H9 (cell line): ENCODE measurements at regions not wholly inside any gene's neighbourhood (a gene's known extent, or its start where the extent isn't known, plus 50 kb on each side); places are given as distances from the start of the nearest gene placed in this dataset.

Source experiments
- DNase-seq: peaks from one replicate; pipeline ENCODE4 v3.0.0-alpha.2; 2017
- H2AFZ ChIP-seq: one replicate; pipeline ENCODE4 v1.6.1; 2013; ENCODE audit warnings: mild to moderate bottlenecking, low read length, control low read depth, moderate library complexity
- H2AK5ac ChIP-seq: 2 replicates; pipeline ENCODE4 v1.6.1; 2013; ENCODE audit warnings: low read length, control low read depth, mixed read lengths; ENCODE audit not compliant: insufficient read length
- H2BK120ac ChIP-seq: one replicate; pipeline ENCODE4 v1.6.1; 2013; ENCODE audit warnings: low read depth, mild to moderate bottlenecking, low read length, control low read depth, inconsistent platforms; ENCODE audit not compliant: poor library complexity, severe bottlenecking
- H2BK12ac ChIP-seq: 2 replicates; pipeline ENCODE4 v1.6.1; 2013; ENCODE audit warnings: low read length, control low read depth, mixed read lengths, low read depth; ENCODE audit not compliant: insufficient read length
- H2BK15ac ChIP-seq: 2 replicates; pipeline ENCODE4 v1.6.1; 2013; ENCODE audit warnings: low read depth, low read length, control low read depth
- H2BK20ac ChIP-seq: one replicate; pipeline ENCODE4 v1.6.1; 2013; ENCODE audit warnings: low read depth, mild to moderate bottlenecking, low read length, control low read depth, inconsistent platforms; ENCODE audit not compliant: poor library complexity, severe bottlenecking
- H2BK5ac ChIP-seq: 2 replicates; pipeline ENCODE4 v1.6.1; 2013; ENCODE audit warnings: low read length, control low read depth, mixed read lengths; ENCODE audit not compliant: insufficient read length
- H3K14ac ChIP-seq: 2 replicates; pipeline ENCODE4 v1.6.1; 2013; ENCODE audit warnings: low read length, control low read depth; ENCODE audit not compliant: insufficient read depth
- H3K18ac ChIP-seq: 2 replicates; pipeline ENCODE4 v1.6.1; 2013; ENCODE audit warnings: low read depth, mild to moderate bottlenecking, mixed read lengths, low read length, control low read depth; ENCODE audit not compliant: insufficient read length
- H3K23ac ChIP-seq: 2 replicates; pipeline ENCODE4 v1.6.1; 2013; ENCODE audit warnings: low read length, control low read depth, mixed read lengths, low read depth; ENCODE audit not compliant: insufficient read length
- H3K23me2 ChIP-seq: 2 replicates; pipeline ENCODE4 v1.6.1; 2013; ENCODE audit warnings: low read depth, mild to moderate bottlenecking, mixed read lengths, low read length, control low read depth; ENCODE audit not compliant: insufficient read length, poor library complexity, severe bottlenecking
- H3K27ac ChIP-seq: 2 replicates; pipeline ENCODE4 v1.5.1; 2013; ENCODE audit warnings: low read length, control low read depth, mixed read lengths, low read depth; ENCODE audit not compliant: insufficient read length
- H3K27me3 ChIP-seq: 2 replicates; pipeline ENCODE4 v1.6.1; 2013; ENCODE audit warnings: low read length, control low read depth, inconsistent platforms; ENCODE audit not compliant: insufficient read depth
- H3K4ac ChIP-seq: 2 replicates; pipeline ENCODE4 v1.6.1; 2013; ENCODE audit warnings: low read depth, mild to moderate bottlenecking, control low read depth, inconsistent platforms, low read length, moderate library complexity
- H3K4me1 ChIP-seq: 2 replicates; pipeline ENCODE4 v1.6.1; 2013; ENCODE audit warnings: low read length, control low read depth, inconsistent platforms; ENCODE audit not compliant: insufficient read depth
- H3K4me2 ChIP-seq: 2 replicates; pipeline ENCODE4 v1.6.1; 2013; ENCODE audit warnings: low read length, control low read depth, mixed read lengths; ENCODE audit not compliant: insufficient read length, insufficient read depth
- H3K56ac ChIP-seq: 2 replicates; pipeline ENCODE4 v1.6.1; 2013; ENCODE audit warnings: low read depth, mild to moderate bottlenecking, mixed read lengths, low read length, control low read depth; ENCODE audit not compliant: insufficient read length
- H3K79me1 ChIP-seq: 2 replicates; pipeline ENCODE4 v1.6.1; 2013; ENCODE audit warnings: low read depth, mild to moderate bottlenecking, moderate library complexity, low read length, control low read depth, inconsistent platforms; ENCODE audit not compliant: insufficient read depth, poor library complexity, severe bottlenecking
- H3K79me2 ChIP-seq: 2 replicates; pipeline ENCODE4 v1.6.1; 2013; ENCODE audit warnings: low read length, control low read depth, inconsistent platforms; ENCODE audit not compliant: insufficient read depth
- H3K9ac ChIP-seq: 2 replicates; pipeline ENCODE4 v1.6.1; 2013; ENCODE audit warnings: low read length, control low read depth, mixed read lengths; ENCODE audit not compliant: insufficient read length; ENCODE audit errors: extremely low read depth
- H3K9me3 ChIP-seq: one replicate; pipeline ENCODE4 v1.6.1; 2013; ENCODE audit warnings: low read depth, low read length, inconsistent platforms; ENCODE audit not compliant: control insufficient read depth
- H3T11ph ChIP-seq: one replicate; pipeline ENCODE4 v1.6.1; 2013; ENCODE audit warnings: mild to moderate bottlenecking, low read length, control low read depth, inconsistent platforms
- H4K20me1 ChIP-seq: one replicate; pipeline ENCODE4 v1.6.1; 2013; ENCODE audit not compliant: control insufficient read depth, insufficient read length, insufficient read depth
- H4K5ac ChIP-seq: 2 replicates; pipeline ENCODE4 v1.6.1; 2013; ENCODE audit warnings: low read depth, mild to moderate bottlenecking, mixed read lengths, low read length, control low read depth; ENCODE audit not compliant: insufficient read length
- H4K8ac ChIP-seq: replicated peaks from 2 replicates; pipeline ENCODE4 v1.6.1; 2013; ENCODE audit warnings: low read length, control low read depth, mixed read lengths, low read depth; ENCODE audit not compliant: insufficient read length
- H4K91ac ChIP-seq: 2 replicates; pipeline ENCODE4 v1.6.1; 2013; ENCODE audit warnings: low read depth, mild to moderate bottlenecking, moderate library complexity, mixed read lengths, low read length, control low read depth; ENCODE audit not compliant: insufficient read length
- H3K27ac Mint-ChIP-seq, 3 experiments: 2 replicates in 2 of 3; 3 replicates in 1 of 3; pipeline ENCODE4 v1.8.0; 2020 to 2021; ENCODE audit warnings: mixed read lengths in 3 of 3, mild to moderate bottlenecking in 1 of 3, moderate library complexity in 1 of 3
- H3K27me3 Mint-ChIP-seq: 2 replicates; pipeline ENCODE4 v1.8.0; 2021; ENCODE audit warnings: low read depth, mild to moderate bottlenecking, moderate library complexity, mixed read lengths
- H3K36me3 Mint-ChIP-seq, 3 experiments: 2 replicates in 2 of 3; 3 replicates in 1 of 3; pipeline ENCODE4 v1.8.0; 2020 to 2021; ENCODE audit warnings: low read depth in 3 of 3, mixed read lengths in 3 of 3; ENCODE audit not compliant: insufficient read depth in 1 of 3
- H3K4me1 Mint-ChIP-seq, 2 experiments: 2 replicates each; pipeline ENCODE4 v1.8.0; 2020; ENCODE audit warnings: mixed read lengths in 2 of 2
- H3K4me3 Mint-ChIP-seq, 2 experiments: 2 replicates in 1 of 2; 3 replicates in 1 of 2; pipeline ENCODE4 v1.8.0; 2020 to 2021; ENCODE audit warnings: mild to moderate bottlenecking in 2 of 2, mixed read lengths in 2 of 2, moderate library complexity in 1 of 2
- H3K9me3 Mint-ChIP-seq, 2 experiments: 2 replicates in 1 of 2; 3 replicates in 1 of 2; pipeline ENCODE4 v1.8.0; 2020; ENCODE audit warnings: mild to moderate bottlenecking in 2 of 2, mixed read lengths in 2 of 2, moderate library complexity in 1 of 2
- CTCF ChIP-seq: fragments of 200-600 bp; sonication (generic); conservative IDR thresholded peaks from 3 replicates; pipeline ENCODE4 v1.8.0; 2021; ENCODE audit warnings: antibody characterized with exemption, mild to moderate bottlenecking
- WGBS: extraction: QIAGEN DNeasy Blood & Tissue Kit; methylation state at CpG from one replicate; pipeline ENCODE4 v1.1.7; 2013; ENCODE audit warnings: missing lambda C conversion rate, low lambda C conversion rate, mixed read lengths; ENCODE audit not compliant: insufficient read length; ENCODE audit errors: extremely low coverage; 5-methylcytosine and 5-hydroxymethylcytosine counted together

- no peak for TF ChIP-seq CTCF
- Histone ChIP-seq H4K5ac (no peak overlapping the region), H2BK20ac (no peak overlapping the region), H2BK15ac (no peak overlapping the region), H3K4me2 (no peak overlapping the region), H2BK5ac (no peak overlapping the region), H3K23me2 (no peaks in the 10 kb centered on the region), H2AK5ac (no peak overlapping the region), H2BK120ac (no peak overlapping the region), H3K14ac (no peak overlapping the region), H3K56ac (no peak overlapping the region), H4K8ac (no peak overlapping the region), H3K27ac (no peak overlapping the region), H4K20me1 (no peaks in the 10 kb centered on the region), H3K9me3 (no peaks in the 10 kb centered on the region), H3K9ac (no peak overlapping the region), H3K18ac (no peak overlapping the region), H2AFZ (no peak overlapping the region), H3K27me3 (no peaks in the 10 kb centered on the region), H4K91ac (no peak overlapping the region), H2BK12ac (no peak overlapping the region), H3K79me2 (no peaks in the 10 kb centered on the region), H3T11ph (no peak overlapping the region), H3K23ac (no peak overlapping the region), H3K79me1 (no peaks in the 10 kb centered on the region), H3K4ac (no peak overlapping the region), H3K4me1 (no peaks in the 10 kb centered on the region)
- H3K27me3 Mint-ChIP-seq = no peaks in the 10 kb centered on the region
- H3K4me1 Mint-ChIP-seq = peaks cover 4% of the 10 kb centered on the region in 2 experiments; a peak in 3 of 4 replicates
- H3K36me3 Mint-ChIP-seq = no peaks in the 10 kb centered on the region
- WGBS = no CpG with 5 or more reads among the region's 2 CpGs
- no peak overlapping the region for H3K4me3 Mint-ChIP-seq
- DNase-seq = no peak
- no peaks in the 10 kb centered on the region for H3K9me3 Mint-ChIP-seq
- no peak overlapping the region for H3K27ac Mint-ChIP-seq
Observed at GRCh38 chr7:108890862-108891261, 321.2 kb downstream of the DNAJB9 start.
